ENCODE measurements at regions not wholly inside any gene's neighbourhood (a gene's known extent, or its start where the extent isn't known, plus 50 kb on each side); places are given as distances from the start of the nearest gene placed in this dataset.
A peak's percentile ranks its signal among the peaks of the same experiment; 100 is the strongest.

DNA sequence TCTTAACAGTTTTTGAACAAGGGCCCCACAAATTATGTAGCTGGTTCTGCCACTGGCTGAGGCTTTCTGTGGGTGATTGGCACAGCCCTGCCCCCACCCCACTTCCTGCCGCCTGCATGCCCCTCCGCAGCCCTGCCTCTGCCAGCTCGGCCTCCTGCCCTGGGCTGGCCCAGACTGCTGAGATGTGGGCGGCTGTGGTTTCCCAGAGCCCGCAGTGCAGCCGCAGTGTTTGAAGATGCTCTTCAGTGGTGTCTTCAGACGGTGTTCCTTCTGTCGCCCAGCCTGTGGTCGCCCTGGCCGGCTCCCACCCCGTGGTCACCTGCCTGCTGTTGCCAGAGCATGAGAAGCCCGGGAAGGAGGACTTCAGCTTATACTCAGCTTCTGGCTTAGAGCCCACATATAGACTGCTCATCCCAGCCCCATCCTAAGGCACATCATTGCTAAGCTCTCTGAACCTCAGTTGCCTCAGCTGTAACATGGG, 154.3 kb downstream of the VEGFA start (continued):
- no peak for TF ChIP-seq L3MBTL2 (IDR thresholded peaks at IDR 0.05)
- TF ChIP-seq STAT5A (IDR thresholded peaks at IDR 0.05; ENCODE audit: borderline replicate concordance, low read length) = no peak
- TF ChIP-seq TEAD1 (CRISPR knock-in tag; IDR thresholded peaks at IDR 0.05) = peak; percentile 18 to 29; a peak in 1 of 4 replicates
- TF ChIP-seq XRCC4 (IDR thresholded peaks at IDR 0.05; ENCODE audit: extremely low read depth, insufficient read depth, insufficient read length) = no peak
- TF ChIP-seq, protein P1, sequence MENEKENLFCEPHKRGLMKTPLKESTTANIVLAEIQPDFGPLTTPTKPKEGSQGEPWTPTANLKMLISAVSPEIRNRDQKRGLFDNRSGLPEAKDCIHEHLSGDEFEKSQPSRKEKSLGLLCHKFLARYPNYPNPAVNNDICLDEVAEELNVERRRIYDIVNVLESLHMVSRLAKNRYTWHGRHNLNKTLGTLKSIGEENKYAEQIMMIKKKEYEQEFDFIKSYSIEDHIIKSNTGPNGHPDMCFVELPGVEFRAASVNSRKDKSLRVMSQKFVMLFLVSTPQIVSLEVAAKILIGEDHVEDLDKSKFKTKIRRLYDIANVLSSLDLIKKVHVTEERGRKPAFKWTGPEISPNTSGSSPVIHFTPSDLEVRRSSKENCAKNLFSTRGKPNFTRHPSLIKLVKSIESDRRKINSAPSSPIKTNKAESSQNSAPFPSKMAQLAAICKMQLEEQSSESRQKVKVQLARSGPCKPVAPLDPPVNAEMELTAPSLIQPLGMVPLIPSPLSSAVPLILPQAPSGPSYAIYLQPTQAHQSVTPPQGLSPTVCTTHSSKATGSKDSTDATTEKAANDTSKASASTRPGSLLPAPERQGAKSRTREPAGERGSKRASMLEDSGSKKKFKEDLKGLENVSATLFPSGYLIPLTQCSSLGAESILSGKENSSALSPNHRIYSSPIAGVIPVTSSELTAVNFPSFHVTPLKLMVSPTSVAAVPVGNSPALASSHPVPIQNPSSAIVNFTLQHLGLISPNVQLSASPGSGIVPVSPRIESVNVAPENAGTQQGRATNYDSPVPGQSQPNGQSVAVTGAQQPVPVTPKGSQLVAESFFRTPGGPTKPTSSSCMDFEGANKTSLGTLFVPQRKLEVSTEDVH (IDR thresholded peaks at IDR 0.05; ENCODE audit: low read depth, partially characterized antibody) = no peak
- no peak for TF ChIP-seq COPS2 (conservative IDR thresholded peaks at IDR 0.05)
- no peak for TF ChIP-seq MXI1 (IDR thresholded peaks at IDR 0.05; ENCODE audit: low read depth, low read length)
- TF ChIP-seq ZNF12 (CRISPR knock-in tag; IDR thresholded peaks at IDR 0.05) = no peak
- no peak for TF ChIP-seq TAF9B (IDR thresholded peaks at IDR 0.05; ENCODE audit: partially characterized antibody)
- no peak for TF ChIP-seq TBL1XR1 (IDR thresholded peaks at IDR 0.05; ENCODE audit: low read length in 2 of 2)
- TF ChIP-seq TBP (optimal IDR thresholded peaks at IDR 0.05; ENCODE audit: low read depth, low read length) = no peak
- peak; percentile 23; the same call in 1 of the 2 replicates for TF ChIP-seq NFRKB (IDR thresholded peaks at IDR 0.05; ENCODE audit: low read depth)
- no peak for TF ChIP-seq TEAD4 (IDR thresholded peaks at IDR 0.05; ENCODE audit: low read length)
- peak; percentile 46; the same call in 1 of the 2 replicates for TF ChIP-seq TEAD4 (CRISPR knock-in tag; IDR thresholded peaks at IDR 0.05; ENCODE audit: borderline replicate concordance)
- no peak for TF ChIP-seq RFX1 (IDR thresholded peaks at IDR 0.05)
- no peak for TF ChIP-seq SMAD3 (CRISPR knock-in tag; conservative IDR thresholded peaks at IDR 0.05)
- no peak for TF ChIP-seq RB1 (IDR thresholded peaks at IDR 0.05; ENCODE audit: low read depth)
- TF ChIP-seq SRSF1 (IDR thresholded peaks at IDR 0.05; ENCODE audit: low read depth, low read length) = no peak
- TF ChIP-seq, protein P2, sequence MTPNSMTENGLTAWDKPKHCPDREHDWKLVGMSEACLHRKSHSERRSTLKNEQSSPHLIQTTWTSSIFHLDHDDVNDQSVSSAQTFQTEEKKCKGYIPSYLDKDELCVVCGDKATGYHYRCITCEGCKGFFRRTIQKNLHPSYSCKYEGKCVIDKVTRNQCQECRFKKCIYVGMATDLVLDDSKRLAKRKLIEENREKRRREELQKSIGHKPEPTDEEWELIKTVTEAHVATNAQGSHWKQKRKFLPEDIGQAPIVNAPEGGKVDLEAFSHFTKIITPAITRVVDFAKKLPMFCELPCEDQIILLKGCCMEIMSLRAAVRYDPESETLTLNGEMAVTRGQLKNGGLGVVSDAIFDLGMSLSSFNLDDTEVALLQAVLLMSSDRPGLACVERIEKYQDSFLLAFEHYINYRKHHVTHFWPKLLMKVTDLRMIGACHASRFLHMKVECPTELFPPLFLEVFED (CRISPR knock-in tag; conservative IDR thresholded peaks at IDR 0.05) = no peak
- no peak for TF ChIP-seq MAFK (IDR thresholded peaks at IDR 0.05; ENCODE audit: low read length)
- no peak for TF ChIP-seq ZNF507 (tag; conservative IDR thresholded peaks at IDR 0.05)
- no peak for TF ChIP-seq FOXK2 (conservative IDR thresholded peaks at IDR 0.05 in 1 of 2, IDR thresholded peaks at IDR 0.05 in 1 of 2; ENCODE audit: low read depth in 2 of 2)
- no peak for TF ChIP-seq GTF2A2 (tag; IDR thresholded peaks at IDR 0.05)
- no peak for TF ChIP-seq SRF (CRISPR knock-in tag; IDR thresholded peaks at IDR 0.05)

Data from K562 (cell line).